Panc1 (cell line): ENCODE measurements at regions not wholly inside any gene's neighbourhood (a gene's known extent, or its start where the extent isn't known, plus 50 kb on each side); places are given as distances from the start of the nearest gene placed in this dataset.

Experiments used
- ATAC-seq: fragments of 200-7000 bp; cut with Tn5 transposase; 2 replicates; pipeline ENCODE4 v1.9.1; 2020; ENCODE audit warnings: mild to moderate bottlenecking, moderate library complexity
- BruUV-seq: library from RNA; stranded (reverse); fragments of 400-500 nt; replicated peaks from 2 replicates; lab custom pipeline; 2021; lab: Mats Ljungman, UMichigan
- CTCF ChIA-PET: fragments of 300-600 bp; sonication (Branson Sonifier 250); formaldehyde crosslinking; loops from one replicate; lab custom pipeline; 2022; ENCODE audit warnings: antibody characterized with exemption; lab: Charles Lee
- POLR2A ChIA-PET: fragments of 300-600 bp; sonication (Branson Sonifier 250); formaldehyde crosslinking; loops from one replicate; lab custom pipeline; 2022; ENCODE audit warnings: antibody characterized with exemption; lab: Charles Lee
- DNase-seq: peaks from one replicate; pipeline ENCODE4 v3.0.0-alpha.2; 2010; ENCODE audit warnings: low read depth, low spot score
- H3K27ac ChIP-seq: 2 replicates; pipeline ENCODE4 v1.5.1; 2011; ENCODE audit warnings: mild to moderate bottlenecking, low read length, inconsistent platforms
- H3K27me3 ChIP-seq: fragments of 200-500 bp; sonication (Bioruptor generic); 2 replicates; pipeline ENCODE4 v1.6.0; 2014; ENCODE audit warnings: low read length, inconsistent platforms; ENCODE audit not compliant: control insufficient read depth, insufficient read depth
- H3K36me3 ChIP-seq: fragments of 200-500 bp; sonication (Bioruptor generic); 2 replicates; pipeline ENCODE4 v1.5.1; 2014; ENCODE audit warnings: inconsistent platforms, mild to moderate bottlenecking, low read length, moderate library complexity; ENCODE audit not compliant: control insufficient read depth, insufficient read depth
- H3K4me1 ChIP-seq: 2 replicates; pipeline ENCODE4 v1.5.1; 2011; ENCODE audit warnings: inconsistent platforms, mild to moderate bottlenecking, low read length, moderate library complexity; ENCODE audit not compliant: control insufficient read depth, insufficient read depth
- H3K4me3 ChIP-seq, 2 experiments: 2 replicates each; pipeline ENCODE4 v1.5.1; 2011 to 2012; ENCODE audit warnings: low read depth in 2 of 2, low read length in 2 of 2, mild to moderate bottlenecking in 2 of 2, inconsistent platforms in 1 of 2, moderate library complexity in 1 of 2
- H3K9me3 ChIP-seq: fragments of 200-500 bp; sonication (Bioruptor generic); 2 replicates; pipeline ENCODE4 v1.5.1; 2014; ENCODE audit warnings: low read depth, mild to moderate bottlenecking, inconsistent platforms, low read length, moderate library complexity; ENCODE audit not compliant: control insufficient read depth, insufficient read depth
- CTCF ChIP-seq: fragments of 450-650 bp; IDR thresholded peaks from 2 replicates; pipeline ENCODE4 v1.5.1; 2017; ENCODE audit warnings: mild to moderate bottlenecking
- POLR2AphosphoS5 ChIP-seq: IDR thresholded peaks from 2 replicates; pipeline ENCODE4 v1.6.1; 2012; ENCODE audit warnings: mild to moderate bottlenecking, low read depth, low read length, moderate library complexity
- REST ChIP-seq, 2 experiments: IDR thresholded peaks; 2 replicates each; pipeline ENCODE4 v1.6.1; 2011 to 2012; ENCODE audit warnings: low read depth in 2 of 2, control low read depth in 1 of 2, low read length in 1 of 2, mild to moderate bottlenecking in 1 of 2, moderate library complexity in 1 of 2; ENCODE audit not compliant: insufficient read depth in 1 of 2
- SIN3A ChIP-seq: IDR thresholded peaks from 2 replicates; pipeline ENCODE4 v1.6.1; 2012; ENCODE audit warnings: low read depth, mild to moderate bottlenecking, low read length, moderate library complexity, borderline replicate concordance; ENCODE audit not compliant: insufficient read depth
- TCF7L2 ChIP-seq: IDR thresholded peaks from 2 replicates; pipeline ENCODE4 v1.6.1; 2011; ENCODE audit warnings: mild to moderate bottlenecking, low read depth, low read length, inconsistent platforms
- in situ Hi-C: cut with HindIII; loops from 2 replicates; pipeline ENCODE4 v1.10.0; 2016; ENCODE audit warnings: low sequenced_read_pairs, low pct_unique_long_range_greater_than_20kb
- intact Hi-C: fragments of 100-400 bp; cut with micrococcal nuclease; formaldehyde crosslinking; loops from one replicate; pipeline ENCODE4 v1.10.0; 2022; ENCODE audit not compliant: unreplicated experiment

- no peak for DNase-seq
- no peak for ATAC-seq
- POLR2A ChIA-PET: no interaction called here
- no TSS peak for BruUV-seq
- H3K9me3 ChIP-seq: no peaks in the 10 kb centered on the region
- in situ Hi-C loops: no loop called here
- intact Hi-C loops: no loop called here
- no peak overlapping the region for H3K27ac ChIP-seq
- no peaks in the 10 kb centered on the region for H3K27me3 ChIP-seq
- no peaks in the 10 kb centered on the region for H3K4me1 ChIP-seq
- TF ChIP-seq SIN3A (no peak), TCF7L2 (no peak), REST (IDR thresholded peaks at IDR 0.05; ENCODE audit: insufficient read depth in 1 of 2, low read depth in 2 of 2, low read length in 1 of 2) (no peak)
- no peak overlapping the region for H3K4me3 ChIP-seq
- CTCF ChIA-PET: no interaction called here
- no peaks in the 10 kb centered on the region for H3K36me3 ChIP-seq
Measured at GRCh38 chr9:18349530-18349929, 124.4 kb upstream of the ADAMTSL1 start.

- Histone ChIP-seq H3K27me3 (no peaks in the 10 kb centered on the region), H3K27ac (no peak overlapping the region), H3K4me1 (no peaks in the 10 kb centered on the region), H3K9me3 (no peaks in the 10 kb centered on the region), H3K36me3 (no peaks in the 10 kb centered on the region), H3K4me3 (no peak overlapping the region)
- BruUV-seq: no TSS peak
- intact Hi-C loops (no loop called here), in situ Hi-C loops (no loop called here)
- POLR2A ChIA-PET: no interaction called here
- no peak for ATAC-seq
- no peak for DNase-seq
- no peak for TF ChIP-seq REST (IDR thresholded peaks at IDR 0.05; ENCODE audit: insufficient read depth in 1 of 2, low read depth in 2 of 2, low read length in 1 of 2)
- TF ChIP-seq POLR2AphosphoS5: no peak
- TF ChIP-seq TCF7L2: no peak
- TF ChIP-seq SIN3A: no peak
- no peak for TF ChIP-seq CTCF
- CTCF ChIA-PET: no interaction called here
Measured at GRCh38 chr9:18350036-18350435, 123.9 kb upstream of the ADAMTSL1 start.
